ENCODE measurements at regions not wholly inside any gene's neighbourhood (a gene's known extent, or its start where the extent isn't known, plus 50 kb on each side); places are given as distances from the start of the nearest gene placed in this dataset.
"Not testable (repeated sequence)": the region's sequence is repeated elsewhere in the genome, so short reads cannot be mapped to it uniquely, and the experiment has no call there.

DNA sequence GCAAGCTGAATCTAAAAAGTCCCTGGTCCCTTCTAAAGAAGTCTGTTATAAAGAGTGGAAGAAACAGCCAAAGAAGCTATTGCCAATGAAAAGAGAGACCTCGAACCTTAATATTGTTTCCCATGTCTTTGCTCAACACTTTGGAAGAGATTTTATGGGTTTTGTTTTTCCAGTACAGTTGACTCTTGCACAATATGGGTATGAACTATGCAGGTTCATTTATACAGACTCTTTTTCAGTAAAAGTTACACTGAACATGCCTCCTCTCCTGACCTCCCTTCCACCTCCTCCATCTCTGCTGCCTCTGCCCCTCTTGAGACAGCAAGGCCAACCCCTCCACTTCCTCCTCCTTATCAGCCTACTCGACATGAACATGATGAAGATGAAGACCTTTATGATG is 332.5 kb downstream of the SETD4 start:
- DNase-seq (ENCODE audit: low spot score): no peak
- in situ Hi-C loops (cut with HindIII; ENCODE audit: low sequenced_read_pairs): no loop called here

GRCh38 chr21:35724156-35724555 is 336.2 kb downstream of the SETD4 start:
- no peak for DNase-seq (ENCODE audit: low spot score)
- in situ Hi-C loops (cut with HindIII; ENCODE audit: low sequenced_read_pairs): no loop called here

DNA sequence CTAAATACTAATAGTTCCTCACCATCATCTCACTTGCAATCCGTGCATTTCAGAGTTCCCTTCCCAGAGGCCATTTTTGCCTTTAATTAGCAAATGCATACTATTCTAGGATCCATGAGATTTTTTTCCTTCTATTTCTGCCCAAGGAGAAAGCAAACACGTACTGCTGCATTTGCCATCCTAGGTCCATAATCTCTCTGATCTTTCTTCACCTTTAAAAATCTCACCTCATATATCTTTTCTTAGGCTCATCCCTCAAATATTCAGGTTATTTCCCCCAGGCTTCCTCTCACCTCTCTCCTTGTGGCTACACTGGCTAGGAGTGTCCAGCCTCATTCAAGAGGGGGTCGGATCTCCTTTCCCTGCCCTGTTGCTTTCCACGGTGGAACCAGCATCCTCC is 338.6 kb downstream of the SETD4 start:
- DNase-seq (ENCODE audit: low spot score): no peak
- in situ Hi-C loops (cut with HindIII; ENCODE audit: low sequenced_read_pairs): no loop called here

- in situ Hi-C loops (cut with HindIII; ENCODE audit: low sequenced_read_pairs): no loop called here
- peak; percentile 85 for DNase-seq (ENCODE audit: low spot score)
Measured at GRCh38 chr21:35720208-35720731, 340.1 kb downstream of the SETD4 start.

DNA sequence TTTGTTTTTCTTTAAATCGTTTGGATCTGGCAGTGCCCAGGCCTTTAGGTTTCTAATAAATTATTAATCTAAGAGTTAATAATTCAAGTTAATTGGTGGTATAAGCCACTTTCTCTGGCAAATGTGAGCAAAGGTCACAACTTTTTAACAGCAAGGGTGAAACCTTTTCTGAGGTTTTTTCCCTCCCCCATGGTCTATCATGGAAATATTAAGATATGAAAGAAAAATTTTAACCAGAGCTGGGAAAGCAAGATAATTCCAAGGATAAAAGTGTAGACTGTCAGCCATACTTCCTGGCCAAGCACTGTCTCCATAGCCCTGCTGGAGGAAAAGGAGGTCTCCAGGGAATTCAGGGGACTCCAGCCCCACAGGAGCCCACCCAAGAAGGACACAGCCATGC is 341.2 kb downstream of the SETD4 start:
- in situ Hi-C loops (cut with HindIII; ENCODE audit: low sequenced_read_pairs): no loop called here
- no peak for DNase-seq (ENCODE audit: low spot score)

DNA sequence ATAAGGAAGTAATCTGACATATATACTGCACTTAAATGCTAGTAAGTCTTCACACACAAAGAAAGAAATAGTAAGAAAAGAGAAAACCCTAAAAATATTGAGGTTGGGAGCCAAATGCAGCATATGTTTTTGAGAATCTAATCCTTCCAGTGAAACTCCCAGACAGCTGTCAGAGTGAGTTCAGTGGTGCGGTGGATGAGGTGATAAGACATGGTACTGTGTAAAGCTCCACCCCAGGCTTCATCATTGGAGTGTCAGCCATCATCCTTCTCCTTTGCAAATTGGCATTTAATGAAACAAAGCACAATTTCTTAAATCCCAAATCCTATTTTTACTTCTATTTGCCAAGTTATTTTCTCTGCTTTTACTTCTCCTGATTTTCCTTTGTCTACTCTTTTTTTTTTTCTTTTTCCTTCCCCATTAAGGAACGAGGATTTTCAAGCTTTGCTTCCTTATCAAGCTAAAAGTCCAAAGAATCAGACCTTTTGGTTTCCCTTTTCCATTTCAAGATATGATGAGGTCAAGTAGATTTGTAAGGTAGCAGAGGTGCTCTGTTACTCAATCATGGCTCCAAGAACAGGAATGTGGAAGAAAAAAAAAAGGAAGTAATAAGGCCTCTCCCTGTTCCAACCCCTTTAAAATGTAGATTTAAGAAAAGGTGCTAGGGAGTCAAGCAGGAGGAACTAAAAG is 343.3 kb downstream of the SETD4 start:
- in situ Hi-C loops (cut with HindIII; ENCODE audit: low sequenced_read_pairs): no loop called here
- DNase-seq (ENCODE audit: low spot score): no peak

- in situ Hi-C loops (cut with HindIII; ENCODE audit: low sequenced_read_pairs): no loop called here
- DNase-seq (ENCODE audit: low spot score): no peak
Measured at GRCh38 chr21:35713914-35714313, 346.4 kb downstream of the SETD4 start.

GRCh38 chr21:35711661-35712060 is 348.7 kb downstream of the SETD4 start:
- in situ Hi-C loops (cut with HindIII; ENCODE audit: low sequenced_read_pairs): no loop called here
- no peak for DNase-seq (ENCODE audit: low spot score)

DNA sequence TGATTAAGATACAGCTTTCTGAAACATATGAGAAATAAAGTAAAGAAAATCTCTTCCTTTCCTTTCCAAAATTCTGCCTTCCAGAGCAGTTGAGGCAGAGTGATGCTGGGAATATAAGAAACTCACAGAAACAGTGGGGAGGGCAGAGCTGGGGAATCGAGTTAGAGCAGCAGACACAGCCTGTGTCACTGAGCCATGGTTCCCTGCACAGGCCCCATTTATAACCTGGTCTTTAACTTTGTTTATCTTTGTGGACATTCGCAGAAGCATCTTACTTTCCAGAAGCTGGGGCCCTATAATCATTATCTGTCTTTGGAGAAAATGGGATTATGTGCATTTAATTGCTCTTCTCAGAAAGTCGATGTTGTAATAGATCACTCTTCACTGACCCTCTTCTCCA is 349.1 kb downstream of the SETD4 start:
- in situ Hi-C loops (cut with HindIII; ENCODE audit: low sequenced_read_pairs): no loop called here
- no peak for DNase-seq (ENCODE audit: low spot score)

- in situ Hi-C loops (cut with HindIII; ENCODE audit: low sequenced_read_pairs): not testable (repeated sequence)
Measured at GRCh38 chr21:35709990-35710389, 350.3 kb downstream of the SETD4 start.

GRCh38 chr21:35705888-35706287 is 354.4 kb downstream of the SETD4 start:
- DNase-seq (ENCODE audit: low spot score): peak; percentile 73
- in situ Hi-C loops (cut with HindIII; ENCODE audit: low sequenced_read_pairs): no loop called here

More at GRCh38 chr21:35709990-35710389, 350.3 kb downstream of the SETD4 start:
- not testable (repeated sequence) for DNase-seq (ENCODE audit: low spot score)

DNA sequence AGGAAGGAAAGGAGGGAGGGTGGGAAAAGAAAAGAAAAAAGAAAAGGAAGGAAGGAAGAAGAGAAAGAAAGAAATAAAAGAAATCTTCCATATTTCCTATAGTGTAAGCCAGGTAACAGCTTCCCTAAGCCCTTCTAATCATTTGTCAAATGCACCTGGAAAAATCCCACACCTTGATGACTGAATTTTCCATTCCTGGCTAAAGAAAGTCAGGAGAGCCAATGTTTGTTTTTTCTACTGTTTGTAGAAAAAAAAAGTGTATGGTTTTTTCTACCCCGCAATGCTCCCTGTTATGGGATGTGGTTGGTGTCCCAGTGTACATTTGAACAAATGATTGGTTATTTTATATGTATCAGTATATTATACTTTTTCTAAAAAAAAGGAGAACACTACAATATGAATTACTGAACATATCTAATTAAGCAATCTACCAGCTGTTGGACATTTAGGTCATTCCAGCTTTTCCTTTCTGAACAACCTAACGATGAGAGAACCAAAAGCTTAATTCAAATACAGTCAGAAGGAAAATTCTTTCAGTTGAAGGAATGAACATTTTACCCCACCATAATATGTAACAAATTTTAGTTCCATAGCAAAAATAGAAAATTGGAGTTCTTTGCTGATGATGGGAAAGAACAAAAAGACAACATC is 355.0 kb downstream of the SETD4 start:
- in situ Hi-C loops (cut with HindIII; ENCODE audit: low sequenced_read_pairs): no loop called here
- DNase-seq (ENCODE audit: low spot score): no peak

DNA sequence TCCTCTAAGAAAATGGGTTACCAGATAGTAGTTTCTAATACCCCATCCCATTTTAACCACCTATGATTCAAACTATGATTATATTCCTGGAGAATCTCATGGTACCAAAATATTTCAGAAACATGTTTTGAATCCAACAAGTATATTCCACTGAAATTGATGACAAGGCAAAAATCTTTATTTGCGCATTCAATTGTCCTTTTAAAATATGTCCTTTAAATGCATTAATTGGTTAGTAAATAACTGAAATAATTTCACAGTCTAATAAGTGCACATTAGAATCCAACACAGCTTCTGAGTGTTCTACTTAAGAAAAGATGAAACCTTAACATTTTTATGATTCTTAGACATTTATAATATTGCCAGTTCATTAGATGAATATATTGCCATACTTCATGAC is 356.6 kb downstream of the SETD4 start:
- DNase-seq (ENCODE audit: low spot score): no peak
- in situ Hi-C loops (cut with HindIII; ENCODE audit: low sequenced_read_pairs): no loop called here

GRCh38 chr21:35699361-35699760 is 361.0 kb downstream of the SETD4 start:
- in situ Hi-C loops (cut with HindIII; ENCODE audit: low sequenced_read_pairs): no loop called here
- DNase-seq (ENCODE audit: low spot score): no peak

GRCh38 chr21:35697321-35697808 is 363.0 kb downstream of the SETD4 start:
- DNase-seq (ENCODE audit: low spot score): no peak
- in situ Hi-C loops (cut with HindIII; ENCODE audit: low sequenced_read_pairs): no loop called here

GRCh38 chr21:35696644-35697043 is 363.7 kb downstream of the SETD4 start:
- no peak for DNase-seq (ENCODE audit: low spot score)
- in situ Hi-C loops (cut with HindIII; ENCODE audit: low sequenced_read_pairs): no loop called here

DNA sequence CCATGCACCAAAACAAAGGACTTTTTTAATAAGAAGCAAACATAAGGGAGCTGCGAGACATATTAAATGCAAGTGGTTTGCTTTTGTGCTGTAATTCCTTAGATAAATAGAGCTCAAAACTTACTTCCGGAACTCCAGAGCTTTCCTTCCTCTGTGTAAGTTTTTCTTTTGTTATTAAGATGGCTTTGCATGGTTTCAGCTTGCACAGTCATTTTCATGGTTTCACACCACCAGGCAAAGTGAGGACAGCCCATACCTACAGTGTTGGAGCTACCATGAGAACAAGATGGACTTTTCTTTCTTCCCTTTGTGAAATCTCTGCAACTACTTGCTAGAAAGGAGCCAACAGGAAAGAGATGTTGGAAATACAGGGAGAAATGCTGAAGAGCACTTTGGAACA is 368.0 kb downstream of the SETD4 start:
- DNase-seq (ENCODE audit: low spot score): no peak
- in situ Hi-C loops (cut with HindIII; ENCODE audit: low sequenced_read_pairs): no loop called here

- no peak for DNase-seq (ENCODE audit: low spot score)
- in situ Hi-C loops (cut with HindIII; ENCODE audit: low sequenced_read_pairs): no loop called here
Measured at GRCh38 chr21:35690436-35690835, 369.9 kb downstream of the SETD4 start.

- in situ Hi-C loops (cut with HindIII; ENCODE audit: low sequenced_read_pairs): no loop called here
- no peak for DNase-seq (ENCODE audit: low spot score)
Measured at GRCh38 chr21:35686156-35686555, 374.2 kb downstream of the SETD4 start.

GRCh38 chr21:35683664-35684304 is 376.5 kb downstream of the SETD4 start:
- DNase-seq (ENCODE audit: low spot score): no peak
- in situ Hi-C loops (cut with HindIII; ENCODE audit: low sequenced_read_pairs): no loop called here

Measured in G401 (cell line).